Testis (tissue), 2 donors: ENCODE measurements at regions not wholly inside any gene's neighbourhood (a gene's known extent, or its start where the extent isn't known, plus 50 kb on each side); places are given as distances from the start of the nearest gene placed in this dataset.

ENCODE experiments used
- DNase-seq: peaks from one replicate; pipeline ENCODE4 v3.0.0-alpha.2; 2019
- H3K27ac ChIP-seq, 2 donors: fragments of 200-600 bp; sonication (generic); one replicate each; pipeline ENCODE4 v1.5.1; 2019
- H3K27me3 ChIP-seq: fragments of 200-600 bp; sonication (generic); one replicate; pipeline ENCODE4 v1.5.1; 2019
- H3K36me3 ChIP-seq: fragments of 200-600 bp; sonication (generic); one replicate; pipeline ENCODE4 v1.5.1; 2017; ENCODE audit warnings: low read depth; ENCODE audit errors: missing control alignments
- H3K4me1 ChIP-seq: fragments of 200-600 bp; sonication (generic); one replicate; pipeline ENCODE4 v1.5.1; 2019
- H3K4me3 ChIP-seq, 2 donors: fragments of 200-600 bp; sonication (generic); one replicate each; pipeline ENCODE4 v1.5.1; 2017 to 2019
- H3K9me3 ChIP-seq: fragments of 200-600 bp; sonication (generic); one replicate; pipeline ENCODE4 v1.5.1; 2017
- CTCF ChIP-seq, 3 experiments: fragments of 450-650 bp in 2 of 3; fragments of 200-600 bp in 1 of 3; sonication (generic) in 1 of 3; IDR thresholded peaks; one replicate each; pipeline ENCODE4 v1.5.1; 2016 to 2019; ENCODE audit warnings: antibody characterized with exemption in 3 of 3, mild to moderate bottlenecking in 2 of 3, moderate library complexity in 1 of 3
- POLR2A ChIP-seq: fragments of 450-650 bp; IDR thresholded peaks from one replicate; pipeline ENCODE4 v1.6.1; 2017; ENCODE audit warnings: antibody characterized with exemption, mild to moderate bottlenecking, moderate library complexity
- WGBS, 2 donors: methylation state at CpG; one replicate each; pipeline ENCODE4 v1.1.5; 2018; 5-methylcytosine and 5-hydroxymethylcytosine counted together
- intact Hi-C: fragments of 100-400 bp; cut with DNase I; formaldehyde crosslinking; loops from one replicate; pipeline ENCODE4 v1.15.1; 2023; ENCODE audit warnings: low total_unique reads

- no peak for DNase-seq
- Histone ChIP-seq H3K9me3 (no peaks in the 10 kb centered on the region), H3K27me3 (no peaks in the 10 kb centered on the region), H3K4me3 (no peak overlapping the region), H3K4me1 (no peaks in the 10 kb centered on the region), H3K36me3 (no peaks in the 10 kb centered on the region), H3K27ac (no peak overlapping the region)
- TF ChIP-seq CTCF (IDR thresholded peaks at IDR 0.05) (no peak), POLR2A (no peak)
- intact Hi-C loops, result no loop called here
- 88 to 91% methylated on average over 7 of the region's 7 CpGs for WGBS, 2 donors
These were observed 136.8 kb downstream of the RHOU start for GRCh38 chr1:228872080-228872479.

- Histone ChIP-seq H3K27ac (no peak overlapping the region), H3K4me3 (no peak overlapping the region), H3K27me3 (no peaks in the 10 kb centered on the region), H3K4me1 (no peaks in the 10 kb centered on the region), H3K36me3 (no peaks in the 10 kb centered on the region), H3K9me3 (no peaks in the 10 kb centered on the region)
- no peak for TF ChIP-seq POLR2A
- no peak for TF ChIP-seq CTCF (IDR thresholded peaks at IDR 0.05)
- 70 to 91% methylated on average over 3 of the region's 3 CpGs for WGBS, 2 donors
- intact Hi-C loops, result no loop called here
- DNase-seq, result no peak
These were observed 138.4 kb downstream of the RHOU start for GRCh38 chr1:228873709-228874108.

GRCh38 chr1:228875741-228876140, 140.5 kb downstream of the RHOU start:
- TF ChIP-seq POLR2A (no peak), CTCF (IDR thresholded peaks at IDR 0.05) (no peak)
- Histone ChIP-seq H3K9me3 (no peaks in the 10 kb centered on the region), H3K27me3 (no peaks in the 10 kb centered on the region), H3K4me1 (no peaks in the 10 kb centered on the region), H3K4me3 (no peak overlapping the region), H3K36me3 (no peaks in the 10 kb centered on the region), H3K27ac (no peak overlapping the region)
- intact Hi-C loops, result no loop called here
- DNase-seq, result no peak
- 78 to 87% methylated on average over 3 of the region's 3 CpGs for WGBS, 2 donors

- Histone ChIP-seq H3K36me3 (no peaks in the 10 kb centered on the region), H3K27ac (no peak overlapping the region), H3K9me3 (no peaks in the 10 kb centered on the region), H3K4me1 (no peaks in the 10 kb centered on the region), H3K27me3 (no peaks in the 10 kb centered on the region), H3K4me3 (no peak overlapping the region)
- 91 to 100% methylated on average over 4 of the region's 4 CpGs for WGBS, 2 donors
- TF ChIP-seq POLR2A (no peak), CTCF (IDR thresholded peaks at IDR 0.05) (no peak)
- no peak for DNase-seq
- intact Hi-C loops, result no loop called here
These were observed 140.9 kb downstream of the RHOU start for GRCh38 chr1:228876187-228876586.

- TF ChIP-seq POLR2A, result no peak
- TF ChIP-seq CTCF (IDR thresholded peaks at IDR 0.05), result no peak
These were observed 143.9 kb downstream of the RHOU start for GRCh38 chr1:228879164-228879563.

More at GRCh38 chr1:228879164-228879563, 143.9 kb downstream of the RHOU start:
- intact Hi-C loops, result no loop called here
- Histone ChIP-seq H3K4me3 (no peak overlapping the region), H3K27ac (no peak overlapping the region), H3K9me3 (no peaks in the 10 kb centered on the region), H3K4me1 (no peaks in the 10 kb centered on the region), H3K27me3 (no peaks in the 10 kb centered on the region), H3K36me3 (no peaks in the 10 kb centered on the region)
- DNase-seq, result no peak
- WGBS, 2 donors, result 94 to 98% methylated on average over 2 of the region's 2 CpGs
